Stimulated activated naive CD8-positive, alpha-beta T cell treated with anti-CD3 and anti-CD28 coated beads, Interleukin-15, amount 100 ng/mL, for 72 hours (primary cell): ENCODE measurements at regions not wholly inside any gene's neighbourhood (a gene's known extent, or its start where the extent isn't known, plus 50 kb on each side); places are given as distances from the start of the nearest gene placed in this dataset.
"Not testable (repeated sequence)": the region's sequence is repeated elsewhere in the genome, so short reads cannot be mapped to it uniquely, and the experiment has no call there.

Experiments used
- ATAC-seq: fragments of 150-1000 bp; cut with Tn5 transposase; 2 replicates; pipeline ENCODE4 v1.10.0; 2021; ENCODE audit warnings: mild to moderate bottlenecking, moderate library complexity
- DNase-seq, 2 donors: peaks; one replicate each; pipeline ENCODE4 v3.0.0; 2021 to 2022
- H3K27ac Mint-ChIP-seq, 2 donors: one replicate each; pipeline ENCODE4 v1.8.0; 2022; ENCODE audit warnings: mild to moderate bottlenecking in 2 of 2, mixed read lengths in 2 of 2, moderate library complexity in 2 of 2
- H3K27me3 Mint-ChIP-seq: one replicate; pipeline ENCODE4 v1.8.0; 2022; ENCODE audit warnings: mixed read lengths
- H3K4me1 Mint-ChIP-seq: one replicate; pipeline ENCODE4 v1.8.0; 2022; ENCODE audit warnings: mild to moderate bottlenecking, mixed read lengths
- H3K4me3 Mint-ChIP-seq, 2 donors: one replicate each; pipeline ENCODE4 v1.8.0; 2022; ENCODE audit warnings: mild to moderate bottlenecking in 2 of 2, mixed read lengths in 2 of 2, moderate library complexity in 1 of 2
- H3K9me3 Mint-ChIP-seq, 2 donors: one replicate each; pipeline ENCODE4 v1.8.0; 2022; ENCODE audit warnings: mixed read lengths in 2 of 2

- DNase-seq, H3K4me1 Mint-ChIP-seq, H3K4me3 Mint-ChIP-seq, H3K27ac Mint-ChIP-seq, H3K9me3 Mint-ChIP-seq, H3K27me3 Mint-ChIP-seq, ATAC-seq: not testable (repeated sequence)
These were observed 767.5 kb downstream of the FOXD4L6 start for GRCh38 chr9:40361018-40361417.

GRCh38 chr9:40330958-40331357 is 797.5 kb downstream of the FOXD4L6 start:
- ATAC-seq, H3K4me1 Mint-ChIP-seq, DNase-seq, H3K4me3 Mint-ChIP-seq, H3K9me3 Mint-ChIP-seq, H3K27ac Mint-ChIP-seq, H3K27me3 Mint-ChIP-seq: not testable (repeated sequence)

GRCh38 chr9:40328907-40329306 is 799.6 kb downstream of the FOXD4L6 start:
- not testable (repeated sequence) for H3K27me3 Mint-ChIP-seq, H3K27ac Mint-ChIP-seq, ATAC-seq, DNase-seq, H3K4me3 Mint-ChIP-seq, H3K9me3 Mint-ChIP-seq, H3K4me1 Mint-ChIP-seq

GRCh38 chr9:40326179-40326578 is 802.3 kb downstream of the FOXD4L6 start:
- H3K27ac Mint-ChIP-seq, ATAC-seq, DNase-seq, H3K9me3 Mint-ChIP-seq, H3K27me3 Mint-ChIP-seq, H3K4me3 Mint-ChIP-seq, H3K4me1 Mint-ChIP-seq: not testable (repeated sequence)

- H3K9me3 Mint-ChIP-seq, H3K27ac Mint-ChIP-seq, H3K4me3 Mint-ChIP-seq, H3K27me3 Mint-ChIP-seq, ATAC-seq, H3K4me1 Mint-ChIP-seq, DNase-seq: not testable (repeated sequence)
These were observed 805.8 kb downstream of the FOXD4L6 start for GRCh38 chr9:40322730-40323129.

GRCh38 chr9:40321857-40322256 is 806.6 kb downstream of the FOXD4L6 start:
- ATAC-seq: peak; percentile 40
- DNase-seq, H3K9me3 Mint-ChIP-seq, H3K27me3 Mint-ChIP-seq, H3K4me1 Mint-ChIP-seq, H3K27ac Mint-ChIP-seq, H3K4me3 Mint-ChIP-seq: not testable (repeated sequence)

- H3K9me3 Mint-ChIP-seq, H3K27me3 Mint-ChIP-seq, H3K27ac Mint-ChIP-seq, H3K4me1 Mint-ChIP-seq, ATAC-seq, H3K4me3 Mint-ChIP-seq, DNase-seq: not testable (repeated sequence)
These were observed 807.3 kb downstream of the FOXD4L6 start for GRCh38 chr9:40321204-40321603.

GRCh38 chr9:40315215-40315614 is 813.3 kb downstream of the FOXD4L6 start:
- H3K4me1 Mint-ChIP-seq, ATAC-seq, H3K27ac Mint-ChIP-seq, H3K4me3 Mint-ChIP-seq, H3K27me3 Mint-ChIP-seq, DNase-seq, H3K9me3 Mint-ChIP-seq: not testable (repeated sequence)

- not testable (repeated sequence) for H3K9me3 Mint-ChIP-seq, H3K4me3 Mint-ChIP-seq, H3K4me1 Mint-ChIP-seq, DNase-seq, H3K27ac Mint-ChIP-seq, ATAC-seq, H3K27me3 Mint-ChIP-seq
These were observed 838.5 kb downstream of the FOXD4L6 start for GRCh38 chr9:40289999-40290398.
